H9 (cell line): ENCODE measurements at regions not wholly inside any gene's neighbourhood (a gene's known extent, or its start where the extent isn't known, plus 50 kb on each side); places are given as distances from the start of the nearest gene placed in this dataset.

Experiments used
- DNase-seq: peaks from one replicate; pipeline ENCODE4 v3.0.0-alpha.2; 2017
- H2AFZ ChIP-seq: one replicate; pipeline ENCODE4 v1.6.1; 2013; ENCODE audit warnings: mild to moderate bottlenecking, low read length, control low read depth, moderate library complexity
- H2AK5ac ChIP-seq: 2 replicates; pipeline ENCODE4 v1.6.1; 2013; ENCODE audit warnings: low read length, control low read depth, mixed read lengths; ENCODE audit not compliant: insufficient read length
- H2BK120ac ChIP-seq: one replicate; pipeline ENCODE4 v1.6.1; 2013; ENCODE audit warnings: low read depth, mild to moderate bottlenecking, low read length, control low read depth, inconsistent platforms; ENCODE audit not compliant: poor library complexity, severe bottlenecking
- H2BK12ac ChIP-seq: 2 replicates; pipeline ENCODE4 v1.6.1; 2013; ENCODE audit warnings: low read length, control low read depth, mixed read lengths, low read depth; ENCODE audit not compliant: insufficient read length
- H2BK15ac ChIP-seq: 2 replicates; pipeline ENCODE4 v1.6.1; 2013; ENCODE audit warnings: low read depth, low read length, control low read depth
- H2BK20ac ChIP-seq: one replicate; pipeline ENCODE4 v1.6.1; 2013; ENCODE audit warnings: low read depth, mild to moderate bottlenecking, low read length, control low read depth, inconsistent platforms; ENCODE audit not compliant: poor library complexity, severe bottlenecking
- H2BK5ac ChIP-seq: 2 replicates; pipeline ENCODE4 v1.6.1; 2013; ENCODE audit warnings: low read length, control low read depth, mixed read lengths; ENCODE audit not compliant: insufficient read length
- H3K14ac ChIP-seq: 2 replicates; pipeline ENCODE4 v1.6.1; 2013; ENCODE audit warnings: low read length, control low read depth; ENCODE audit not compliant: insufficient read depth
- H3K18ac ChIP-seq: 2 replicates; pipeline ENCODE4 v1.6.1; 2013; ENCODE audit warnings: low read depth, mild to moderate bottlenecking, mixed read lengths, low read length, control low read depth; ENCODE audit not compliant: insufficient read length
- H3K23ac ChIP-seq: 2 replicates; pipeline ENCODE4 v1.6.1; 2013; ENCODE audit warnings: low read length, control low read depth, mixed read lengths, low read depth; ENCODE audit not compliant: insufficient read length
- H3K23me2 ChIP-seq: 2 replicates; pipeline ENCODE4 v1.6.1; 2013; ENCODE audit warnings: low read depth, mild to moderate bottlenecking, mixed read lengths, low read length, control low read depth; ENCODE audit not compliant: insufficient read length, poor library complexity, severe bottlenecking
- H3K27ac ChIP-seq: 2 replicates; pipeline ENCODE4 v1.5.1; 2013; ENCODE audit warnings: low read length, control low read depth, mixed read lengths, low read depth; ENCODE audit not compliant: insufficient read length
- H3K27me3 ChIP-seq: 2 replicates; pipeline ENCODE4 v1.6.1; 2013; ENCODE audit warnings: low read length, control low read depth, inconsistent platforms; ENCODE audit not compliant: insufficient read depth
- H3K4ac ChIP-seq: 2 replicates; pipeline ENCODE4 v1.6.1; 2013; ENCODE audit warnings: low read depth, mild to moderate bottlenecking, control low read depth, inconsistent platforms, low read length, moderate library complexity
- H3K4me1 ChIP-seq: 2 replicates; pipeline ENCODE4 v1.6.1; 2013; ENCODE audit warnings: low read length, control low read depth, inconsistent platforms; ENCODE audit not compliant: insufficient read depth
- H3K4me2 ChIP-seq: 2 replicates; pipeline ENCODE4 v1.6.1; 2013; ENCODE audit warnings: low read length, control low read depth, mixed read lengths; ENCODE audit not compliant: insufficient read length, insufficient read depth
- H3K56ac ChIP-seq: 2 replicates; pipeline ENCODE4 v1.6.1; 2013; ENCODE audit warnings: low read depth, mild to moderate bottlenecking, mixed read lengths, low read length, control low read depth; ENCODE audit not compliant: insufficient read length
- H3K79me1 ChIP-seq: 2 replicates; pipeline ENCODE4 v1.6.1; 2013; ENCODE audit warnings: low read depth, mild to moderate bottlenecking, moderate library complexity, low read length, control low read depth, inconsistent platforms; ENCODE audit not compliant: insufficient read depth, poor library complexity, severe bottlenecking
- H3K79me2 ChIP-seq: 2 replicates; pipeline ENCODE4 v1.6.1; 2013; ENCODE audit warnings: low read length, control low read depth, inconsistent platforms; ENCODE audit not compliant: insufficient read depth
- H3K9ac ChIP-seq: 2 replicates; pipeline ENCODE4 v1.6.1; 2013; ENCODE audit warnings: low read length, control low read depth, mixed read lengths; ENCODE audit not compliant: insufficient read length; ENCODE audit errors: extremely low read depth
- H3K9me3 ChIP-seq: one replicate; pipeline ENCODE4 v1.6.1; 2013; ENCODE audit warnings: low read depth, low read length, inconsistent platforms; ENCODE audit not compliant: control insufficient read depth
- H3T11ph ChIP-seq: one replicate; pipeline ENCODE4 v1.6.1; 2013; ENCODE audit warnings: mild to moderate bottlenecking, low read length, control low read depth, inconsistent platforms
- H4K20me1 ChIP-seq: one replicate; pipeline ENCODE4 v1.6.1; 2013; ENCODE audit not compliant: control insufficient read depth, insufficient read length, insufficient read depth
- H4K5ac ChIP-seq: 2 replicates; pipeline ENCODE4 v1.6.1; 2013; ENCODE audit warnings: low read depth, mild to moderate bottlenecking, mixed read lengths, low read length, control low read depth; ENCODE audit not compliant: insufficient read length
- H4K8ac ChIP-seq: replicated peaks from 2 replicates; pipeline ENCODE4 v1.6.1; 2013; ENCODE audit warnings: low read length, control low read depth, mixed read lengths, low read depth; ENCODE audit not compliant: insufficient read length
- H4K91ac ChIP-seq: 2 replicates; pipeline ENCODE4 v1.6.1; 2013; ENCODE audit warnings: low read depth, mild to moderate bottlenecking, moderate library complexity, mixed read lengths, low read length, control low read depth; ENCODE audit not compliant: insufficient read length
- H3K27ac Mint-ChIP-seq, 3 experiments: 2 replicates in 2 of 3; 3 replicates in 1 of 3; pipeline ENCODE4 v1.8.0; 2020 to 2021; ENCODE audit warnings: mixed read lengths in 3 of 3, mild to moderate bottlenecking in 1 of 3, moderate library complexity in 1 of 3
- H3K27me3 Mint-ChIP-seq: 2 replicates; pipeline ENCODE4 v1.8.0; 2021; ENCODE audit warnings: low read depth, mild to moderate bottlenecking, moderate library complexity, mixed read lengths
- H3K36me3 Mint-ChIP-seq, 3 experiments: 2 replicates in 2 of 3; 3 replicates in 1 of 3; pipeline ENCODE4 v1.8.0; 2020 to 2021; ENCODE audit warnings: low read depth in 3 of 3, mixed read lengths in 3 of 3; ENCODE audit not compliant: insufficient read depth in 1 of 3
- H3K4me1 Mint-ChIP-seq, 2 experiments: 2 replicates each; pipeline ENCODE4 v1.8.0; 2020; ENCODE audit warnings: mixed read lengths in 2 of 2
- H3K4me3 Mint-ChIP-seq, 2 experiments: 2 replicates in 1 of 2; 3 replicates in 1 of 2; pipeline ENCODE4 v1.8.0; 2020 to 2021; ENCODE audit warnings: mild to moderate bottlenecking in 2 of 2, mixed read lengths in 2 of 2, moderate library complexity in 1 of 2
- H3K9me3 Mint-ChIP-seq, 2 experiments: 2 replicates in 1 of 2; 3 replicates in 1 of 2; pipeline ENCODE4 v1.8.0; 2020; ENCODE audit warnings: mild to moderate bottlenecking in 2 of 2, mixed read lengths in 2 of 2, moderate library complexity in 1 of 2
- CTCF ChIP-seq: fragments of 200-600 bp; sonication (generic); conservative IDR thresholded peaks from 3 replicates; pipeline ENCODE4 v1.8.0; 2021; ENCODE audit warnings: antibody characterized with exemption, mild to moderate bottlenecking
- WGBS: extraction: QIAGEN DNeasy Blood & Tissue Kit; methylation state at CpG from one replicate; pipeline ENCODE4 v1.1.7; 2013; ENCODE audit warnings: missing lambda C conversion rate, low lambda C conversion rate, mixed read lengths; ENCODE audit not compliant: insufficient read length; ENCODE audit errors: extremely low coverage; 5-methylcytosine and 5-hydroxymethylcytosine counted together

GRCh38 chr5:165877475-165877874 lies 2372.1 kb downstream of the MAT2B start:
- Histone ChIP-seq H4K91ac (no peak overlapping the region), H3K9me3 (no peaks in the 10 kb centered on the region), H2BK5ac (no peak overlapping the region), H2AK5ac (no peak overlapping the region), H2BK120ac (no peak overlapping the region), H3K4me1 (no peaks in the 10 kb centered on the region), H3K27ac (no peak overlapping the region), H2BK20ac (no peak overlapping the region), H3T11ph (no peak overlapping the region), H3K79me1 (no peaks in the 10 kb centered on the region), H2BK12ac (no peak overlapping the region), H2BK15ac (no peak overlapping the region), H2AFZ (no peak overlapping the region), H3K23ac (no peak overlapping the region), H3K23me2 (no peaks in the 10 kb centered on the region), H3K9ac (no peak overlapping the region), H3K14ac (no peak overlapping the region), H3K18ac (no peak overlapping the region), H3K4me2 (no peak overlapping the region), H3K4ac (no peak overlapping the region), H3K56ac (no peak overlapping the region), H3K79me2 (no peaks in the 10 kb centered on the region), H4K20me1 (no peaks in the 10 kb centered on the region), H4K8ac (no peak overlapping the region), H3K27me3 (no peaks in the 10 kb centered on the region), H4K5ac (no peak overlapping the region)
- no peak for DNase-seq
- Mint-ChIP-seq H3K27ac (no peak overlapping the region), H3K27me3 (no peaks in the 10 kb centered on the region), H3K9me3 (peaks cover 5 to 6% of the 10 kb centered on the region in 2 experiments; a peak in 3 of 5 replicates), H3K36me3 (no peaks in the 10 kb centered on the region), H3K4me3 (no peak overlapping the region), H3K4me1 (no peaks in the 10 kb centered on the region)
- TF ChIP-seq CTCF: no peak
- no CpG with 5 or more reads among the region's 3 CpGs for WGBS
